Right ventricle myocardium superior (tissue), 1 donor: ENCODE measurements at regions not wholly inside any gene's neighbourhood (a gene's known extent, or its start where the extent isn't known, plus 50 kb on each side); places are given as distances from the start of the nearest gene placed in this dataset.
"Not testable (repeated sequence)": the region's sequence is repeated elsewhere in the genome, so short reads cannot be mapped to it uniquely, and the experiment has no call there.

Experiments used
- ATAC-seq: fragments of 200-7000 bp; cut with Tn5 transposase; one replicate; pipeline ENCODE4 v1.9.1; 2020; ENCODE audit warnings: mild to moderate bottlenecking; ENCODE audit not compliant: poor library complexity
- DNase-seq: peaks from one replicate; pipeline ENCODE4 v3.0.0-alpha.2; 2020
- intact Hi-C: fragments of 100-400 bp; cut with DNase I; formaldehyde crosslinking; loops from one replicate; pipeline ENCODE4 v1.11.2; 2022
- donor health status: DM: no; HTN: yes; CAD: no; lungs with severe emphysema.

GRCh38 chr5:28414619-28415018 lies 1376.2 kb upstream of the CDH9 start:
- intact Hi-C loops: no loop called here
- ATAC-seq: no peak

GRCh38 chr5:28408651-28409050 lies 1370.3 kb upstream of the CDH9 start:
- intact Hi-C loops: no loop called here
- DNase-seq (no peak), ATAC-seq (no peak)

More at GRCh38 chr5:28414619-28415018, 1376.2 kb upstream of the CDH9 start:
- DNase-seq: no peak

- DNase-seq (no peak), ATAC-seq (no peak)
- intact Hi-C loops: no loop called here
Measured at GRCh38 chr5:28408186-28408585, 1369.8 kb upstream of the CDH9 start.

GRCh38 chr5:28404363-28405071 lies 1366.1 kb upstream of the CDH9 start:
- no peak for ATAC-seq
- intact Hi-C loops: no loop called here
- no peak for DNase-seq

GRCh38 chr5:28403846-28404245 lies 1365.5 kb upstream of the CDH9 start:
- DNase-seq: no peak
- intact Hi-C loops: no loop called here
- no peak for ATAC-seq

GRCh38 chr5:28402590-28403301 lies 1364.4 kb upstream of the CDH9 start:
- intact Hi-C loops: no loop called here
- no peak for DNase-seq
- ATAC-seq: no peak

- intact Hi-C loops: no loop called here
- no peak for ATAC-seq
- DNase-seq: no peak
Measured at GRCh38 chr5:28400076-28400475, 1361.7 kb upstream of the CDH9 start.

- DNase-seq (no peak), ATAC-seq (no peak)
- intact Hi-C loops: no loop called here
Measured at GRCh38 chr5:28399211-28399610, 1360.8 kb upstream of the CDH9 start.

GRCh38 chr5:28398185-28398584 lies 1359.8 kb upstream of the CDH9 start:
- intact Hi-C loops: no loop called here
- DNase-seq: no peak
- ATAC-seq: no peak

- no peak for DNase-seq
- intact Hi-C loops: no loop called here
- ATAC-seq: no peak
Measured at GRCh38 chr5:28397502-28397941, 1359.1 kb upstream of the CDH9 start.

GRCh38 chr5:28391277-28391676 lies 1352.9 kb upstream of the CDH9 start:
- DNase-seq (no peak), ATAC-seq (no peak)
- intact Hi-C loops: no loop called here

- intact Hi-C loops: no loop called here
- no peak for DNase-seq
- ATAC-seq: no peak
Measured at GRCh38 chr5:28390341-28390740, 1352.0 kb upstream of the CDH9 start.

- ATAC-seq, intact Hi-C loops: not testable (repeated sequence)
Measured at GRCh38 chr5:28389727-28390126, 1351.3 kb upstream of the CDH9 start.

GRCh38 chr5:28388428-28388827 lies 1350.0 kb upstream of the CDH9 start:
- no peak for DNase-seq
- intact Hi-C loops: no loop called here
- ATAC-seq: no peak

More at GRCh38 chr5:28389727-28390126, 1351.3 kb upstream of the CDH9 start:
- DNase-seq: not testable (repeated sequence)

- no peak for ATAC-seq
- intact Hi-C loops: no loop called here
Measured at GRCh38 chr5:28386712-28387111, 1348.3 kb upstream of the CDH9 start.

GRCh38 chr5:28380167-28380566 lies 1341.8 kb upstream of the CDH9 start:
- DNase-seq (no peak), ATAC-seq (no peak)
- intact Hi-C loops: no loop called here

More at GRCh38 chr5:28386712-28387111, 1348.3 kb upstream of the CDH9 start:
- DNase-seq: no peak

- intact Hi-C loops: no loop called here
Measured at GRCh38 chr5:28374492-28374967, 1336.1 kb upstream of the CDH9 start.

GRCh38 chr5:28370896-28371295 lies 1332.5 kb upstream of the CDH9 start:
- no peak for DNase-seq
- intact Hi-C loops: no loop called here
- ATAC-seq: no peak

More at GRCh38 chr5:28374492-28374967, 1336.1 kb upstream of the CDH9 start:
- DNase-seq: no peak
- ATAC-seq: no peak

- intact Hi-C loops: no loop called here
- DNase-seq: no peak
- ATAC-seq: no peak
Measured at GRCh38 chr5:28369418-28369817, 1331.0 kb upstream of the CDH9 start.

- DNase-seq (no peak), ATAC-seq (no peak)
- intact Hi-C loops: no loop called here
Measured at GRCh38 chr5:28355831-28356230, 1317.4 kb upstream of the CDH9 start.
